GM12864 (cell line): ENCODE measurements at regions not wholly inside any gene's neighbourhood (a gene's known extent, or its start where the extent isn't known, plus 50 kb on each side); places are given as distances from the start of the nearest gene placed in this dataset.

Experiments used
- DNase-seq: peaks from one replicate; pipeline ENCODE4 v3.0.0-alpha.2; 2011; ENCODE audit warnings: low read depth
- H3K4me3 ChIP-seq: 2 replicates; pipeline ENCODE4 v1.5.1; 2011; ENCODE audit warnings: mild to moderate bottlenecking, low read depth, low read length, control low read depth
- CTCF ChIP-seq: IDR thresholded peaks from 2 replicates; pipeline ENCODE4 v1.5.1; 2011; ENCODE audit warnings: low read depth, mild to moderate bottlenecking, moderate library complexity, low read length, control low read depth, inconsistent platforms; ENCODE audit errors: missing control alignments

GRCh38 chr18:38980420-38980819 is 1414.8 kb upstream of the CELF4 start:
- no peak for DNase-seq
- no peak for TF ChIP-seq CTCF

GRCh38 chr18:38972571-38972970 is 1407.0 kb upstream of the CELF4 start:
- TF ChIP-seq CTCF: no peak
- DNase-seq: no peak
- no peak overlapping the region for H3K4me3 ChIP-seq

More at GRCh38 chr18:38980420-38980819, 1414.8 kb upstream of the CELF4 start:
- H3K4me3 ChIP-seq: no peak overlapping the region

- no peak overlapping the region for H3K4me3 ChIP-seq
- no peak for DNase-seq
- no peak for TF ChIP-seq CTCF
Observed at GRCh38 chr18:38971881-38972280, 1406.3 kb upstream of the CELF4 start.

GRCh38 chr18:38966841-38967240 is 1401.2 kb upstream of the CELF4 start:
- DNase-seq: no peak
- no peak for TF ChIP-seq CTCF
- H3K4me3 ChIP-seq: no peak overlapping the region

- DNase-seq: no peak
- H3K4me3 ChIP-seq: no peak overlapping the region
- no peak for TF ChIP-seq CTCF
Observed at GRCh38 chr18:38963943-38964660, 1398.5 kb upstream of the CELF4 start.

- no peak for DNase-seq
- no peak overlapping the region for H3K4me3 ChIP-seq
- no peak for TF ChIP-seq CTCF
Observed at GRCh38 chr18:38961880-38962279, 1396.3 kb upstream of the CELF4 start.

- no peak for TF ChIP-seq CTCF
- H3K4me3 ChIP-seq: no peak overlapping the region
- DNase-seq: no peak
Observed at GRCh38 chr18:38957736-38958135, 1392.1 kb upstream of the CELF4 start.
